DOHH2 (cell line): ENCODE measurements at regions not wholly inside any gene's neighbourhood (a gene's known extent, or its start where the extent isn't known, plus 50 kb on each side); places are given as distances from the start of the nearest gene placed in this dataset.

Experiments
- H3F3A ChIP-seq: fragments of 200-600 bp; sonication (generic), shearing (Covaris generic); 2 replicates; pipeline ENCODE4 v1.6.0; 2016; ENCODE audit warnings: antibody characterized with exemption, mild to moderate bottlenecking; ENCODE audit not compliant: control insufficient read depth, insufficient read depth
- H3K27ac ChIP-seq: fragments of 200-600 bp; sonication (generic); 2 replicates; pipeline ENCODE4 v1.5.1; 2014; ENCODE audit warnings: low read depth, mild to moderate bottlenecking, low read length, moderate library complexity
- H3K27me3 ChIP-seq: fragments of 200-600 bp; sonication (generic); 2 replicates; pipeline ENCODE4 v1.6.1; 2014; ENCODE audit warnings: mild to moderate bottlenecking, low read length, mixed read lengths; ENCODE audit not compliant: control insufficient read depth
- H3K36me3 ChIP-seq: fragments of 200-600 bp; sonication (generic); 2 replicates; pipeline ENCODE4 v1.6.1; 2014; ENCODE audit warnings: mild to moderate bottlenecking, low read length, moderate library complexity, mixed read lengths; ENCODE audit not compliant: control insufficient read depth
- H3K4me1 ChIP-seq: fragments of 200-600 bp; sonication (generic); 2 replicates; pipeline ENCODE4 v1.6.1; 2014; ENCODE audit warnings: mild to moderate bottlenecking, low read length, mixed read lengths; ENCODE audit not compliant: control insufficient read depth
- H3K4me2 ChIP-seq: fragments of 200-600 bp; sonication (generic); 2 replicates; pipeline ENCODE4 v1.6.0; 2014; ENCODE audit warnings: mild to moderate bottlenecking, low read length, moderate library complexity
- H3K4me3 ChIP-seq: fragments of 200-600 bp; sonication (generic); 2 replicates; pipeline ENCODE4 v1.5.1; 2014; ENCODE audit warnings: mild to moderate bottlenecking, low read length, mixed read lengths
- H3K79me2 ChIP-seq: fragments of 200-600 bp; sonication (generic); 2 replicates; pipeline ENCODE4 v1.6.1; 2014; ENCODE audit warnings: mild to moderate bottlenecking, low read length, mixed read lengths; ENCODE audit not compliant: control insufficient read depth
- H3K9me2 ChIP-seq: fragments of 200-600 bp; sonication (generic); replicated peaks from 2 replicates; pipeline ENCODE4 v1.6.1; 2014; ENCODE audit warnings: mild to moderate bottlenecking, low read length, mixed read lengths; ENCODE audit not compliant: control insufficient read depth
- H3K9me3 ChIP-seq: fragments of 200-600 bp; sonication (generic); 2 replicates; pipeline ENCODE4 v1.6.1; 2014; ENCODE audit warnings: antibody characterized with exemption, low read length, mixed read lengths; ENCODE audit not compliant: control insufficient read depth, insufficient read depth
- H4K20me1 ChIP-seq: fragments of 200-600 bp; sonication (generic); 2 replicates; pipeline ENCODE4 v1.6.0; 2014; ENCODE audit warnings: low read depth, mild to moderate bottlenecking, antibody characterized with exemption, low read length, moderate library complexity; ENCODE audit not compliant: control insufficient read depth, insufficient read depth
- EZH2phosphoT487 ChIP-seq: fragments of 200-600 bp; sonication (generic); IDR thresholded peaks from 2 replicates; pipeline ENCODE4 v1.6.1; 2017; ENCODE audit warnings: borderline replicate concordance, mild to moderate bottlenecking, antibody characterized with exemption, low read length, moderate library complexity, mixed read lengths
- TF ChIP-seq, protein P1 (sequence below): fragments of 200-600 bp; sonication (generic); IDR thresholded peaks from one replicate; pipeline ENCODE4 v1.5.1; 2014; ENCODE audit warnings: antibody characterized with exemption, mild to moderate bottlenecking, low read depth, low read length; ENCODE audit not compliant: poor library complexity, severe bottlenecking

DNA sequence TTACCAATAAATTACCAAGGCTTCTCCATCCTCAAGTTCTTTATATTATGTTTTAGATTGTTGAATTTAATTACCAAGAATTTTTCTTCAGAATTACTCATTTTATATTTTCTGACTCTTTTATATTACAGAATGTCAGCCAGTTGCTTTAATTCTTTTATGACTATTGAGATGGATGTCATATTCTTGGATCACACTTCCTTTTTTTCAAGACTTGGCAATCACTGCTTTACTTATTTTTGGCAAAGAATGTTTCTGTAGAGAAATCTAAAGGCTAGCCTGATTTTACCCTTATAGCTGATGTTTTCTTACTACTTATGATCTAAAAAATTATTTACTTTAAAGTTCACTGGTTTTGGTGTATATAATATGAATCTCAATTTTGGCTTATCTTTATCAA lies 721.1 kb upstream of the TMPRSS15 start:
- no peak for TF ChIP-seq EZH2phosphoT487
- TF ChIP-seq, protein P1, sequence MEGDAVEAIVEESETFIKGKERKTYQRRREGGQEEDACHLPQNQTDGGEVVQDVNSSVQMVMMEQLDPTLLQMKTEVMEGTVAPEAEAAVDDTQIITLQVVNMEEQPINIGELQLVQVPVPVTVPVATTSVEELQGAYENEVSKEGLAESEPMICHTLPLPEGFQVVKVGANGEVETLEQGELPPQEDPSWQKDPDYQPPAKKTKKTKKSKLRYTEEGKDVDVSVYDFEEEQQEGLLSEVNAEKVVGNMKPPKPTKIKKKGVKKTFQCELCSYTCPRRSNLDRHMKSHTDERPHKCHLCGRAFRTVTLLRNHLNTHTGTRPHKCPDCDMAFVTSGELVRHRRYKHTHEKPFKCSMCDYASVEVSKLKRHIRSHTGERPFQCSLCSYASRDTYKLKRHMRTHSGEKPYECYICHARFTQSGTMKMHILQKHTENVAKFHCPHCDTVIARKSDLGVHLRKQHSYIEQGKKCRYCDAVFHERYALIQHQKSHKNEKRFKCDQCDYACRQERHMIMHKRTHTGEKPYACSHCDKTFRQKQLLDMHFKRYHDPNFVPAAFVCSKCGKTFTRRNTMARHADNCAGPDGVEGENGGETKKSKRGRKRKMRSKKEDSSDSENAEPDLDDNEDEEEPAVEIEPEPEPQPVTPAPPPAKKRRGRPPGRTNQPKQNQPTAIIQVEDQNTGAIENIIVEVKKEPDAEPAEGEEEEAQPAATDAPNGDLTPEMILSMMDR = no peak
- Histone ChIP-seq H3K4me1 (no peaks in the 10 kb centered on the region), H3K9me2 (no peaks in the 10 kb centered on the region)

DNA sequence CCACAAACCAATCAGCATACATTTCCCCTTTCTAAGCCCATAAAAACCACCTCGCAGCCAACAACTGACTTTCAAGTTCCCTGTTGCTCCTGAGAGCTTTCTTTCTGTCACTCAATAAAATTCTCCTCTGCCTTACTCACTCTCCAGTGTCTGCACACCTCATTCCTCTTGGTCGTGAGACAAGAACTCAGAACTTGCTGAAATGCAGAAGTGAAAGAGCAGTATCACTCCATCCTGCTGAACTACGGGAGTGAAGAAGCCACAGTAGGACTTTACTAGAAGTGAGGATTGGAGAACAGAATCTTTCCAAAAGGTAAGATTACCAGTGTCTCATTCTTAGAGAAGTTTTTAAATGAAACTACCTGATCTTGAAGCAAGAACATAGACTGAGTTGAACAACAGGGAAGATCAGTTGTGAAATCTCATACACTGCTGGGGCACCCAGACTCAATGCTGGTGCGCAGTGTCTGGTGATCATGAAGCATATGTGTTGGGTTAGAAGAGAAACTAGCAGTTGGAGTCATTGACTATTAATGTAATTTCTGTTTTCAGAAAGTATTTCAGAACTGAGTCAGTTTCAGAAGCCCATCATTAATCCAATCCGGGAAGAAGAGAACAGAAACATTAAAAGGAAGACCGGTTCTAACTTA lies 726.9 kb upstream of the TMPRSS15 start:
- Histone ChIP-seq H3K4me2 (no peak overlapping the region), H3K4me3 (no peak overlapping the region), H3F3A (no peaks in the 10 kb centered on the region), H4K20me1 (no peaks in the 10 kb centered on the region), H3K4me1 (no peaks in the 10 kb centered on the region), H3K27me3 (no peaks in the 10 kb centered on the region), H3K9me2 (no peaks in the 10 kb centered on the region), H3K36me3 (no peaks in the 10 kb centered on the region), H3K79me2 (no peaks in the 10 kb centered on the region), H3K27ac (no peak overlapping the region), H3K9me3 (peaks cover 3% of the 10 kb centered on the region; the same call in 1 of the 2 replicates)
- no peak for TF ChIP-seq EZH2phosphoT487
- TF ChIP-seq, protein P1 = no peak

More for the DNA sequence above, 721.1 kb upstream of the TMPRSS15 start:
- no peak overlapping the region for H3K4me2 ChIP-seq
- no peaks in the 10 kb centered on the region for H3F3A ChIP-seq
- H3K4me3 ChIP-seq = no peak overlapping the region
- H3K27me3 ChIP-seq = no peaks in the 10 kb centered on the region
- H4K20me1 ChIP-seq = no peaks in the 10 kb centered on the region
- H3K79me2 ChIP-seq = no peaks in the 10 kb centered on the region
- no peak overlapping the region for H3K27ac ChIP-seq
- no peaks in the 10 kb centered on the region for H3K36me3 ChIP-seq
- peaks cover 3% of the 10 kb centered on the region; the same call in 1 of the 2 replicates for H3K9me3 ChIP-seq

DNA sequence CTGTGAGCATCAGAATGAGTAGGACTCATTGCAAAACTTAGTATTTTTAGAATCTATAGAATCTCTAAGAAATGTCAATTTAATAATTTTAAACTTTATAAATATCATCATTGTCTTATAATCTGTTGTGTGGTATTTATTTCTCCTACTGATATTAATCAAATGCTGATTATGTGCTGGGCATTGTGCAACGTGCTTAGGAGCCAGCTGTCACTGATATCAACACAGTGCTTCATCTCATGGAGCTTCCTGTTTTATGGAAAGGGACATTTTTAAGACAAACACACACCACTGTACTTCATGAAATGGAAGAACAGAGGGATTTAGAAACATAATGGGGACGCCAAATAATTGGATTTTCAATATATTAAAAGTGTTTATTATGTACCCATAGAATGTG lies 737.9 kb upstream of the TMPRSS15 start:
- Histone ChIP-seq H3K9me3 (no peaks in the 10 kb centered on the region), H3K79me2 (no peaks in the 10 kb centered on the region), H3K27me3 (no peaks in the 10 kb centered on the region), H3K4me1 (no peaks in the 10 kb centered on the region), H3K9me2 (no peaks in the 10 kb centered on the region), H3K4me2 (no peak overlapping the region), H3F3A (no peaks in the 10 kb centered on the region), H3K4me3 (no peak overlapping the region), H4K20me1 (no peaks in the 10 kb centered on the region), H3K36me3 (no peaks in the 10 kb centered on the region), H3K27ac (no peak overlapping the region)
- TF ChIP-seq, protein P1 = no peak
- no peak for TF ChIP-seq EZH2phosphoT487
